ENCODE measurements at regions not wholly inside any gene's neighbourhood (a gene's known extent, or its start where the extent isn't known, plus 50 kb on each side); places are given as distances from the start of the nearest gene placed in this dataset.

DNA sequence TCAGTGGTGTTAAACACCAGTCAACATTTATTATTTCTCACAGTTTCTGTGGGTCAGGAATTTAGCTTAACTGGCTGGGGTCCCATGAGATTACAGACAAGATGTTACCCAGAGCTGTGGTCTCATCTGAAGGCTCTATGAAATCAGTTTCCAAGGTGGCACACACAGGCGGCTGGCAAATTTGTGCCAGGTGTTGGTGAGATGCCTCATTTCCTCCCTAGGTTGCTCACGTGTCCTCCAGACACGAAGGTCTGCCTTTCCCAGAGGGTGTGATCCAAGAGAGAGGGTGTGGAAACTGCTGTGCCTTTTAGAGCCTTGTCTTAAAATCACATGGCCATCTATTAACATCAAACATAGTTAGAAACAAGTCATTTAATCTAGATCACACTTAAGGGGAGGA is 209.0 kb downstream of the JCAD start:
- ChIA-PET CTCF (ENCODE audit: low intra/inter-chr PET ratio) (no interaction called here), POLR2A (no interaction called here)
- Histone ChIP-seq H3K27ac (ENCODE audit: extremely low read depth, low read depth, low read length) (no peak overlapping the region), H4K20me1 (replicated peaks; ENCODE audit: control insufficient read depth, insufficient read depth, low read length) (no peaks in the 10 kb centered on the region), H3K9me3 (replicated peaks; ENCODE audit: control insufficient read depth, insufficient read depth, low read depth, low read length) (no peaks in the 10 kb centered on the region), H3K4me2 (ENCODE audit: insufficient read depth, low read length) (no peak overlapping the region), H3K9ac (ENCODE audit: insufficient read depth in 1 of 2, low read depth in 2 of 2, low read length in 2 of 2) (no peak overlapping the region), H3K9me1 (ENCODE audit: control insufficient read depth, insufficient read depth, low read length) (no peaks in the 10 kb centered on the region), H3K79me2 (ENCODE audit: control insufficient read depth, insufficient read depth, low read length) (no peaks in the 10 kb centered on the region), H3K4me1 (replicated peaks in 1 of 2; ENCODE audit: control insufficient read depth in 2 of 2, insufficient read depth in 2 of 2, low read length in 2 of 2) (no peaks in the 10 kb centered on the region), H3K36me3 (ENCODE audit: control insufficient read depth, insufficient read depth, low read length) (no peaks in the 10 kb centered on the region), H3K4me3 (no peak overlapping the region), H3K27me3 (ENCODE audit: control insufficient read depth in 2 of 2, insufficient read depth in 2 of 2, low read length in 2 of 2) (no peaks in the 10 kb centered on the region), H2AFZ (ENCODE audit: low read depth, low read length) (no peak overlapping the region)
- ATAC-seq: no peak
- WGBS (ENCODE audit: insufficient coverage, low coverage, missing lambda C conversion rate): 0% methylated on average over 3 of the region's 3 CpGs
- in situ Hi-C loops (cut with MboI) (no loop called here), intact Hi-C loops (cut with micrococcal nuclease) (no loop called here)
- FAIRE-seq: no peak
- DNase-seq (ENCODE audit: extremely low read depth in 1 of 4, low spot score in 3 of 4): no peak
- BruUV-seq (replicated peaks): no TSS peak
- no peak for TF ChIP-seq ZNF507 (tag; conservative IDR thresholded peaks at IDR 0.05)
- TF ChIP-seq KLF1 (tag; IDR thresholded peaks at IDR 0.05): no peak
- no peak for TF ChIP-seq ZNF282 (CRISPR knock-in tag; IDR thresholded peaks at IDR 0.05)
- TF ChIP-seq, protein P1, sequence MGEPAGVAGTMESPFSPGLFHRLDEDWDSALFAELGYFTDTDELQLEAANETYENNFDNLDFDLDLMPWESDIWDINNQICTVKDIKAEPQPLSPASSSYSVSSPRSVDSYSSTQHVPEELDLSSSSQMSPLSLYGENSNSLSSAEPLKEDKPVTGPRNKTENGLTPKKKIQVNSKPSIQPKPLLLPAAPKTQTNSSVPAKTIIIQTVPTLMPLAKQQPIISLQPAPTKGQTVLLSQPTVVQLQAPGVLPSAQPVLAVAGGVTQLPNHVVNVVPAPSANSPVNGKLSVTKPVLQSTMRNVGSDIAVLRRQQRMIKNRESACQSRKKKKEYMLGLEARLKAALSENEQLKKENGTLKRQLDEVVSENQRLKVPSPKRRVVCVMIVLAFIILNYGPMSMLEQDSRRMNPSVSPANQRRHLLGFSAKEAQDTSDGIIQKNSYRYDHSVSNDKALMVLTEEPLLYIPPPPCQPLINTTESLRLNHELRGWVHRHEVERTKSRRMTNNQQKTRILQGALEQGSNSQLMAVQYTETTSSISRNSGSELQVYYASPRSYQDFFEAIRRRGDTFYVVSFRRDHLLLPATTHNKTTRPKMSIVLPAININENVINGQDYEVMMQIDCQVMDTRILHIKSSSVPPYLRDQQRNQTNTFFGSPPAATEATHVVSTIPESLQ (CRISPR knock-in tag; IDR thresholded peaks at IDR 0.05): no peak
- no peak for TF ChIP-seq NCOA2 (IDR thresholded peaks at IDR 0.05; ENCODE audit: partially characterized antibody in 2 of 2)
- TF ChIP-seq TCFL5 (CRISPR knock-in tag; conservative IDR thresholded peaks at IDR 0.05): no peak
- TF ChIP-seq, protein P2, sequence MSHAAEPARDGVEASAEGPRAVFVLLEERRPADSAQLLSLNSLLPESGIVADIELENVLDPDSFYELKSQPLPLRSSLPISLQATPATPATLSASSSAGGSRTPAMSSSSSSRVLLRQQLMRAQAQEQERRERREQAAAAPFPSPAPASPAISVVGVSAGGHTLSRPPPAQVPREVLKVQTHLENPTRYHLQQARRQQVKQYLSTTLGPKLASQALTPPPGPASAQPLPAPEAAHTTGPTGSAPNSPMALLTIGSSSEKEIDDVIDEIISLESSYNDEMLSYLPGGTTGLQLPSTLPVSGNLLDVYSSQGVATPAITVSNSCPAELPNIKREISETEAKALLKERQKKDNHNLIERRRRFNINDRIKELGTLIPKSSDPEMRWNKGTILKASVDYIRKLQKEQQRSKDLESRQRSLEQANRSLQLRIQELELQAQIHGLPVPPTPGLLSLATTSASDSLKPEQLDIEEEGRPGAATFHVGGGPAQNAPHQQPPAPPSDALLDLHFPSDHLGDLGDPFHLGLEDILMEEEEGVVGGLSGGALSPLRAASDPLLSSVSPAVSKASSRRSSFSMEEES (CRISPR knock-in tag; IDR thresholded peaks at IDR 0.05): no peak
- TF ChIP-seq, protein P3, sequence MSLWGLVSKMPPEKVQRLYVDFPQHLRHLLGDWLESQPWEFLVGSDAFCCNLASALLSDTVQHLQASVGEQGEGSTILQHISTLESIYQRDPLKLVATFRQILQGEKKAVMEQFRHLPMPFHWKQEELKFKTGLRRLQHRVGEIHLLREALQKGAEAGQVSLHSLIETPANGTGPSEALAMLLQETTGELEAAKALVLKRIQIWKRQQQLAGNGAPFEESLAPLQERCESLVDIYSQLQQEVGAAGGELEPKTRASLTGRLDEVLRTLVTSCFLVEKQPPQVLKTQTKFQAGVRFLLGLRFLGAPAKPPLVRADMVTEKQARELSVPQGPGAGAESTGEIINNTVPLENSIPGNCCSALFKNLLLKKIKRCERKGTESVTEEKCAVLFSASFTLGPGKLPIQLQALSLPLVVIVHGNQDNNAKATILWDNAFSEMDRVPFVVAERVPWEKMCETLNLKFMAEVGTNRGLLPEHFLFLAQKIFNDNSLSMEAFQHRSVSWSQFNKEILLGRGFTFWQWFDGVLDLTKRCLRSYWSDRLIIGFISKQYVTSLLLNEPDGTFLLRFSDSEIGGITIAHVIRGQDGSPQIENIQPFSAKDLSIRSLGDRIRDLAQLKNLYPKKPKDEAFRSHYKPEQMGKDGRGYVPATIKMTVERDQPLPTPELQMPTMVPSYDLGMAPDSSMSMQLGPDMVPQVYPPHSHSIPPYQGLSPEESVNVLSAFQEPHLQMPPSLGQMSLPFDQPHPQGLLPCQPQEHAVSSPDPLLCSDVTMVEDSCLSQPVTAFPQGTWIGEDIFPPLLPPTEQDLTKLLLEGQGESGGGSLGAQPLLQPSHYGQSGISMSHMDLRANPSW (CRISPR knock-in tag; IDR thresholded peaks at IDR 0.05): no peak
- TF ChIP-seq RAD21 (CRISPR knock-in tag; conservative IDR thresholded peaks at IDR 0.05 in 1 of 2, IDR thresholded peaks at IDR 0.05 in 1 of 2): no peak
- TF ChIP-seq CEBPB (tag; IDR thresholded peaks at IDR 0.05): no peak

Measured in K562 (cell line).